Fibroblast of mammary gland (primary cell): ENCODE measurements at regions not wholly inside any gene's neighbourhood (a gene's known extent, or its start where the extent isn't known, plus 50 kb on each side); places are given as distances from the start of the nearest gene placed in this dataset.

Source experiments
- DNase-seq: peaks from one replicate; pipeline ENCODE4 v3.0.0-alpha.2; 2010; ENCODE audit warnings: low read depth
- H3K4me3 ChIP-seq: 2 replicates; pipeline ENCODE4 v1.5.1; 2011; ENCODE audit warnings: low read depth, mild to moderate bottlenecking, low read length, moderate library complexity; ENCODE audit not compliant: control insufficient read depth
- CTCF ChIP-seq: conservative IDR thresholded peaks from 2 replicates; pipeline ENCODE4 v1.5.1; 2011; ENCODE audit warnings: low read depth, low read length, inconsistent platforms; ENCODE audit not compliant: control insufficient read depth, insufficient read depth

DNA sequence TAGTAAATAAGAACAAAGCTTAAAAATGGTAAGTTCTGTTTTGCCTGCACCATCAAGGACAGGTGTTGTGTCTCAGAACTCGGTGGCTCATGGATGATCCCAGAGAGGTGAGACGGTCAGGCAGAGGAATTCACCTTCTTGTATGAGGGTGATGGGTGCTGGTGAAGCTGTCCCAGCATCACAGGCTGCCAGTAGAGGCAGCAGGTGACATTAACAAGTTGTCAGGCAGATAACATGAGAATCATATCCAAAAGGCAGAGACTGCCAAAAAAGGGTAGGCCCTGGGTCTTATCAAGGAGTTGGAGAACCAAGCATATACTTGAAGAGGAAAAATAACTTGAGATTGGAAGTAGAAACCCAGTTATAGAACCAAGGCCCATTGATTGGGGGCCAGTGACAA is 437.8 kb downstream of the DYNC2H1 start:
- DNase-seq: no peak
- H3K4me3 ChIP-seq: no peak overlapping the region
- no peak for TF ChIP-seq CTCF

- no peak overlapping the region for H3K4me3 ChIP-seq
- no peak for DNase-seq
- no peak for TF ChIP-seq CTCF
These were observed 438.5 kb downstream of the DYNC2H1 start for GRCh38 chr11:103547691-103548090.

DNA sequence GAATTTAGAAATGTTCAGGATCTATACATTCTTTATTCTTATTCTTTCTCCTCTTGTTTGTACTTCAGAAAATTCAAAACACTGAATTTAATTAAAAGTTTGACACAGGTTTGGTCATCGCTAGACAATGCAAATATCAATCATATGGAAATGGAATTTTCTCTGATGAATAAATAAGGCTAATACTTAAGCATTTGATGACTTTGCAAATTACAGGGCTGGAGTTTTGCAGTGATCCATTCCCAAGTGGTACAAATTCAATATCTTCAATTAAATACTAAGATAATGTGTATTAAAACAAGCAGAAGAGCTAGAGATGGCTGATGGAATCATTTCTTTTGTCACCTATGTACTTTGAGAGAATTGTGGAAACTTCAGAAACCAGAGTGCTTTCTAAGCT is 439.6 kb downstream of the DYNC2H1 start:
- TF ChIP-seq CTCF: no peak
- no peak overlapping the region for H3K4me3 ChIP-seq
- DNase-seq: no peak

DNA sequence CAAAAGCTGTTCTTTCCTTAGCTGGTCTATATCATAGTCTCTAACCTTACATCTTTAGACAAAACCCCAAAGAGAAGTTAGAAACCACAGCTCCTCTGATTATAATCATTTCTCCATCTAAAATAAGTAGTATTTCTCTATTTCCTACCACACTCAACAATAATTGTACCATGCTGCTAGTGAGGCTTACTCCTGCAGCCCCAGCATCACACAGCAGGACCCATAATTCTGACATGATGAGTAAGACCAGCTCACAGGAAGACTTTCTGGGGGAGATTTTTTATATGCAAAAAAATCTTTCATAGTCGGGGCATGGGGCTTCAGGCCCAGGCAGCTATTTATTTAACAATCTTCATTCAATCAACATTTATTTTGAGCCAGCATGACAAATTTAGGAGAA is 441.6 kb downstream of the DYNC2H1 start:
- no peak overlapping the region for H3K4me3 ChIP-seq
- DNase-seq: no peak
- TF ChIP-seq CTCF: no peak

DNA sequence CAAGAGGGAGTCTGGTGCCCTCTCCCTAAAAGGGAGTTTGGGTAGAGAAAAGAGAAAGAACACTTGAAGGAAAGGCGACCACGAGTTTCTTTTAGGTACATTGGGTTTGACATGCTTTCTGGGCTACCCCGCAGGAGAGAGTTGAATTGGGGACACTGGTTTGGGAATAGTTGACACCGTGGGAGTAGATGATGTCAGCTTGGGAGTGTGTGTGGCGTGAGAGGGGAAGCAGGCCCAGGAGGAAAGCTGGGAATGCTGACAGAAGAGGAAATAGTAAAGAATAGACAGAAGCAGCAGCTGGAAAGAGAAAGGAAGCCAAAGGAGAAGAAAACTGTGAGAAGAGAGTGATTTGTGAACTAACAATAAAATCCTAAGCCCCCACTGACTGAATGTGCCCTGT is 442.9 kb downstream of the DYNC2H1 start:
- H3K4me3 ChIP-seq: no peak overlapping the region
- DNase-seq: no peak
- TF ChIP-seq CTCF: no peak

GRCh38 chr11:103556171-103556570 is 446.9 kb downstream of the DYNC2H1 start:
- no peak for DNase-seq
- no peak overlapping the region for H3K4me3 ChIP-seq
- no peak for TF ChIP-seq CTCF

GRCh38 chr11:103566116-103566515 is 456.9 kb downstream of the DYNC2H1 start:
- no peak for TF ChIP-seq CTCF
- no peak overlapping the region for H3K4me3 ChIP-seq
- no peak for DNase-seq
